Activated CD8-positive, alpha-beta memory T cell treated with anti-CD3 and anti-CD28 coated beads, Interleukin-2, amount 50 U/mL, for 48 hours (primary cell): ENCODE measurements at regions not wholly inside any gene's neighbourhood (a gene's known extent, or its start where the extent isn't known, plus 50 kb on each side); places are given as distances from the start of the nearest gene placed in this dataset.
"Not testable (repeated sequence)": the region's sequence is repeated elsewhere in the genome, so short reads cannot be mapped to it uniquely, and the experiment has no call there.

Experiments
- DNase-seq: peaks from one replicate; pipeline ENCODE4 v3.0.0-alpha.2; 2020

DNA sequence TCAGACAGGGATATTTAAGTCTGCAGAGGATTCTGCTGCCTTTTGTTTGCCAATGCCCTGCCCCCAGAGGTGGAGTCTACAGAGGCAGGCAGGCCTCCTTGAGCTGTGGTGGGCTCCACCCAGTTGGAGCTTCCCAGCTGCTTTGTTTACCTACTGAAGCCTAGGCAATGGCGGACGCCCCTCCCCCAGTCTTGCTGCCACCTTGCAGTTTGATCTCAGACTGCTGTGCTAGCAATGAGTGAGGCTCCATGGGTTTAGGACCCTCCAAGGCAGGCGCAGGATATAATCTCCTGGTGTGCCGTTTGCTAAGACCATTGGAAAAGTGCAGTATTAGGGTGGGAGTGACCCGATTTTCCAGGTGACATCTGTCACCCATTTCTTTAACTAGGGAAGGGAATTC lies 132.7 kb downstream of the UNC93B1 start:
- DNase-seq = not testable (repeated sequence)

- not testable (repeated sequence) for DNase-seq
Measured at GRCh38 chr11:67862896-67863295, 141.0 kb downstream of the UNC93B1 start.

GRCh38 chr11:67859513-67860161 lies 144.3 kb downstream of the UNC93B1 start:
- peak; percentile 67 for DNase-seq

DNA sequence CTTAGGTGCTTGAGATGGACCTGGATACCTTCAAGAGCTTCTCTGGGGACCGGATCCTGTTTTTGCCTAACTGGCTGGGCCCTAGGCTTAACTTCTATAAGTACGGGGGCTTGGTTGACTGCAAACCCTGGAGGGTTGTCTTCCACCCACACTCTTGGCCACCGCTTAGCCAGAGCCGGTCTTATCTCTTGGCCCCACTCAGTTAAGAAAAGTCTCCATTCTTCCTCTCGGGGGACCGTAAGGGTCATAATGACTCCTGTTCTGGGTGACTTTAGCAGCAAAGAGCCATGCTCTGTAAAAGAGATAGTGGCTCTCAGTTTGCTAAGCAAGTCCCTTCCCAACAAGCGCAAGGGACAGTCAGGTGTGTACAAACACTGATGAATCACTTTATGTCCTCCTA lies 153.2 kb downstream of the UNC93B1 start:
- DNase-seq = not testable (repeated sequence)

DNA sequence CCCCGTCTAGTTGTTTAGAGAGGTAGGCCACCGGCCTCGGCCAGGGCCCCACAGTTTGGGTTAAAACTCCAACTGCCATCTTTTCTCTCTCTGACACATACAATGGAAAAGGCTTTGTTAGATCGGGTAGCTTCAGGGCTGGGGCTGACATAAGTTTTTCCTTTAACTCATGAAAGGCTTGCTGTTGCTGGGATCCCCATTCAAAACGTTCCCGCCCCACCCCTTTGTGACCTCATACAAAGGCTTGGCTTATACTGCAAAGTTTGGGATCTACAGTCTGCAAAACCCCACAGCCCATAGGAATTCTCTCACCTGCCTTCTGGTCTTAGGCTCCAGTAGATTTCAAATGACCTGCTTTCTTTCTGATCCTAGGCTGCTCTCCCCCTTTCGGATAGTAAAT lies 154.1 kb downstream of the UNC93B1 start:
- DNase-seq = not testable (repeated sequence)

DNA sequence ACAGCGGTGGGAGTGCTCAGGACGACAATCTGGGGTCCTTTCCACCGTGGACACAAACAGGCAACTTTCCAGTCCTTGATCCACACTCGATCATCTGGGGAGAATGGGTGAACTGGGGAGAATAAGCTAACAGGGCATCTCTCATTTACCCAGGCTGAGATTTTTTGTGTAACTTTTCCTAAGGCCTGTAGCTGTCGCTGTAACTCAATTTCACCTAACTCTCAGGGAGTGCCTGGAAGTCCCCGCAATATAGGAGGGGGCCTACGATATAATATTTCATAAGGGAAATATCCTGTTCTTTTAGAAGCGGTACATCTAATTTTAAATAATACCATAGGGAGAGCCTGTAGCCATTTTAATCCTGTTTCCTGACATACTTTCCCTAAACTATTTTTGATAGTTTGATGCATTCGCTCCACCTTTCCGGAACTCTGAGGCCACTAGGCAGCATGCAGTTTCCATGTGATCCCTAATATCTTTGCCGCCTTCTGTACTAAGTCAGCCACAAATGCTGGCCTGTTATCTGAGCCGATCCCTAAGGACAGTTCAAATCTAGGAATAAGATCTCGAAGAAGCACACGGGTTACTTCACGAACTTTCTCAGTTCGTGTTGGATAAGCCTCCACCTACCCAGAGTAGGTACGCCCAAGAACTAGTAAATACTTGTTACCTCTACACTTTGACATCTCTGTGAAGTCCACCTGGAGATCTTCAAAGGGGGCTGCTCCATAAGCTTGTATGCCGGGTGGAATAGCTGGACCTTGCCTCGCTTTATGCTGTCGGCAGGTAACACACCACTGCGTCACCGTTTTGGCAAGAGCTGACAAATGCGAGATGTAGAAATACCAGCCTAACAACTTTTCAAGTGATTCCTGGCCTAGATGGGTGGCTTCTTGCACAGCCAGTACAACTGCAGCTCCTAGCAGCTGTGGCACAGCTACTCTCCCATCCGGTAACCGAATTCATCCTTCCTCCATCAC lies 155.7 kb downstream of the UNC93B1 start:
- not testable (repeated sequence) for DNase-seq

DNA sequence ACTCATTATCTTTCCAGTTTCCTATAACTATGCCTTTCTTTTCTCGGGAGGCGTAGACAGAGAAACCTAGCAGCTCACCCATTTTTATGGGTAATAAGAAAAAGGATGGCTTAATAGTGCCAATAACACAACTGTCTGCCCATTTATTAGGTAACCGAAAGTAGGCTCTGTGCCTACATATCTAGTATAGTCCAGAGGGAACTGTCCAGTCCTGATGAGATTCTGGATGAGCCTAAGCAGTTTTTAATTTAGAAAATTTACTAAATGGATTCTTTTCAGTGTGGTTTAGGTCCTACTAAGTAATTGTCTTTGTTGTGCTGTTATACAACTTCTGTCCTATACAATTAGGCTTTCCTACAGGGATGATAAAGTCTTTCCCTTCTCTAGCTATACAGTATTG lies 157.6 kb downstream of the UNC93B1 start:
- DNase-seq = not testable (repeated sequence)

GRCh38 chr11:67845296-67845695 lies 158.6 kb downstream of the UNC93B1 start:
- not testable (repeated sequence) for DNase-seq

DNA sequence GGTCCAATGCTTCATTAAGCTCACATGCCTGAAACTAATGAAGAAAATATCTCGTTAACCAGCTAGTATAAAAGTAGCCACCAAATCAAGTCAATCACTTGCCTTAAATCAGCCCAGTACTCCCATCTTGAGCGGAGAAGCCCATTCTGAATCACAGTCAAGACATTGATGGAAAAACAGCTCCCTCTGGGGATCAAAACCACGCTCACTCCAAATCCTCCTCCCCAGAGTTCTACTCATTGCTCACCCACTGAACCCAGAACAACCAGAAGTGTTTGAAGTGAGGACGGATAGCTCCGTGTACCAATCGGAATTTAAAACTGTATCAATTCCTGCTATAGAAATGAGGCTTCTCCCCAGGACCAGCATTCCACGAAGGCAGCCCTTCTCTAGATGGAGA lies 163.3 kb downstream of the UNC93B1 start:
- not testable (repeated sequence) for DNase-seq

DNA sequence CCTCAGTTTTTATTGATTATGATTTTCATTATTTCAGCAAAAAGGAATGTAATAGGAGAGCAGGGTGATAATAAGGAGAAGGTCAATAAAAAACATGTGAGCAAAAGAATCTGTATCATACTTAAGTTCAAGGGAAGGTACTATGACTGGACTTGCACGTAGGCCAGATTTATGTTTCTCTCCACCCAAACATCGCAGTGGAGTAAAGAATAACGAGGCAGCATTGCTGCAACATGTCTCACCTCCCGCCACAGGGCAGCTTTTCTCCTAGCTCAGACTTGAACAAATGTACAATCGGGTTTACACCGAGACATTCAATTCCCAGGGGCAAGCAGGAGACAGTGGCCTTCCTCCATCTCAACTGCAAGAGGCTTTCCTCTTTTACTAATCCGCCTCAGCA lies 155.7 kb upstream of the ALDH3B2 start:
- not testable (repeated sequence) for DNase-seq

DNA sequence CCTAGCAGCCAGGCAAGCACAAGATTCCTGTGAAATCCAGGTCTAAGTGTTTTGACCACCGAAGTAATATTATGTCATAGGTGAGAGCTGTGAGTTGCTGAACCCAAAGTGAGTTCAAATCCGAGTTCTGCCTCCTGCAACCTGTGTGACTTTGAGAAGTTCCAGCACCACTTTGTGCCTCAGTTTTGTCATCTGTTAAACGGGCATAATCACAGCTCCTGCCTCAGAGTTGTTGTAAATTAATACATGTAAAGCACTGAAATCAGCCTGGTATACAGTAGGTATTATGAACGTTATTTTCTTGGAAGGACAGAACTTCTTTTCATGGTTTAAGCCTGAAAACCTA lies 152.5 kb upstream of the ALDH3B2 start:
- DNase-seq = not testable (repeated sequence)

GRCh38 chr11:67826028-67826950 lies 151.9 kb upstream of the ALDH3B2 start:
- not testable (repeated sequence) for DNase-seq

DNA sequence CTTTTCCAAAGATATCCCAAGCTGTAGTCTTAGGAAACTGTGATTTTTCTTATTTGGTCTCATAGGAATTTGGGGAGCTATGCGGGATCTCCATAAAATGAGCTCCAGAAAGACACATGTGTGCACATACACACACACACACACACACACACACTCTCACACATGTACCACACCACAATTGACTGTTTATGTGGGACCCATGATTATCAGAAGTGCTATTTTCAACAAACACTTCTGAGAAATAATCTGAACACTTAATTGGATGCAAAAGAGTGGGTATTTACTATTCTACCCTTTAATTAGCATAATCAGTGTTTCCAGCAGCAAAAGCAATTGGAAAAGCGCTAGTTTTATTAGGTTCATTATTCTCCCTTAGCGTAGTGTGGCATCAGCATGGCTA lies 150.4 kb upstream of the ALDH3B2 start:
- not testable (repeated sequence) for DNase-seq

DNA sequence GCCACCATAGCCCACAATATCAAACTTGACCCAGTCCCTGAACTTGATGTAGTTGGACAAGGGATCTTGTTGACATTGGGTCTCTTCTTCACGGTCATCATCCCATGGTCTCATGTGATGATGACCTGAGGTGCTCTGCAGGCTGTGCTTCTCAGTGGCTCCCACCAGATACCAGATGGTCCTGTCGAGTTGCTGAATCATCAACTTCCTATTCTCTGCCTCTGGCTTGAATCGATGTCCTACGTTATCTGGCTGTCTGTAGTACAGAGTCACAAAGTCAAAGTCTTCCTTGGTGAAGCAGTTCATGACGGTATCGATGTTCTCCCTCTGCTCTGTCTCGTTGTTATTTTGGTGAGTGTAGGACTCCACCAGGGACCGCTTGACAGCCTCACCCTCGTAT lies 145.7 kb upstream of the ALDH3B2 start:
- no peak for DNase-seq

- DNase-seq = not testable (repeated sequence)
Measured at GRCh38 chr11:67817558-67817957, 143.1 kb upstream of the ALDH3B2 start.

- not testable (repeated sequence) for DNase-seq
Measured at GRCh38 chr11:67809301-67809700, 134.9 kb upstream of the ALDH3B2 start.

GRCh38 chr11:67807896-67808295 lies 133.5 kb upstream of the ALDH3B2 start:
- DNase-seq = not testable (repeated sequence)

- DNase-seq = not testable (repeated sequence)
Measured at GRCh38 chr11:67806728-67807235, 132.4 kb upstream of the ALDH3B2 start.

- DNase-seq = not testable (repeated sequence)
Measured at GRCh38 chr11:67806183-67806582, 131.8 kb upstream of the ALDH3B2 start.

DNA sequence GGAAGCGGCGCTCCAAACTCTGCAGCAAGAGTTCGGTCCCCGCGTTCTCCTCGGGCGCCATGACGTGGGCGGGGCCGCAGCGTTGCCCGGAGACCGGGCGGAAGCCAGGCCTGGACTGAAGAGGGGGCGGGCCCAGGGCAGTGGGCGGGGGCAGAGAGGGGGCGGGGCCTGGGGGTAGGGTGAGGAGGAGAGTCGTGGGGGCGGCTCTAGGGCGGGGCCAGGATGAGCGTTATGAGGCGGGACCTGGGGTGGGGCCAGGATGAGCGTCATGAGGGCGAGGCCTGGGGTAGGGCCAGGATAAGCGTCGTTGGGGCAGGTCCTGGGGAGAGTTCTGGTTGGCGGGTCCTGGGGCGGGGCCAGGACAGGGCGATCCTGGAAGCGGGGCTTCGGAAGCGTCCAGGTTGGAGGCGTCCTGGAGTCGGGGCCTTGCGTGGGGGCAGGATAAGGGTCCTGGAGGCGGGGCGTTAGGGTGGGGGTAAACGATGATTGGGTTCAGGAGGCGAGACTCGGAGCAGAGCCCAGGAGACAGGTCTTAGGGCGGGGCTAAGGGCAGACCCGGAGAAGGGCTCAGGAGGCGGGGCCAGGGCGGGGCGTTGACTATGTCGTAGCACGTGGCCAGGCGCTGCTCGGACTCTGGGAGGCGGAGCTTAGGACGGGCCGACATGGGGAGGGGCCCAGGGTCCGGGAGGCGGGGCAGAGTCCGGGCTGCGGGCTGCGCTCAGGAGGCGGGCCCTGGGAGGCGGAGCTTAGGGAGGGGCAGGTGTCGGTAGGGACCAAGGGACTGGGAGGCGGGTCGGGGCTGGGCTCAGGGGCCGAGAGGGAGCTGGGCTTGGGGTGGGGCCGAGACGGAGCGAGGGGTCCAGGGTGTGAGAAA lies 131.1 kb upstream of the ALDH3B2 start:
- peak; percentile 97 for DNase-seq

DNA sequence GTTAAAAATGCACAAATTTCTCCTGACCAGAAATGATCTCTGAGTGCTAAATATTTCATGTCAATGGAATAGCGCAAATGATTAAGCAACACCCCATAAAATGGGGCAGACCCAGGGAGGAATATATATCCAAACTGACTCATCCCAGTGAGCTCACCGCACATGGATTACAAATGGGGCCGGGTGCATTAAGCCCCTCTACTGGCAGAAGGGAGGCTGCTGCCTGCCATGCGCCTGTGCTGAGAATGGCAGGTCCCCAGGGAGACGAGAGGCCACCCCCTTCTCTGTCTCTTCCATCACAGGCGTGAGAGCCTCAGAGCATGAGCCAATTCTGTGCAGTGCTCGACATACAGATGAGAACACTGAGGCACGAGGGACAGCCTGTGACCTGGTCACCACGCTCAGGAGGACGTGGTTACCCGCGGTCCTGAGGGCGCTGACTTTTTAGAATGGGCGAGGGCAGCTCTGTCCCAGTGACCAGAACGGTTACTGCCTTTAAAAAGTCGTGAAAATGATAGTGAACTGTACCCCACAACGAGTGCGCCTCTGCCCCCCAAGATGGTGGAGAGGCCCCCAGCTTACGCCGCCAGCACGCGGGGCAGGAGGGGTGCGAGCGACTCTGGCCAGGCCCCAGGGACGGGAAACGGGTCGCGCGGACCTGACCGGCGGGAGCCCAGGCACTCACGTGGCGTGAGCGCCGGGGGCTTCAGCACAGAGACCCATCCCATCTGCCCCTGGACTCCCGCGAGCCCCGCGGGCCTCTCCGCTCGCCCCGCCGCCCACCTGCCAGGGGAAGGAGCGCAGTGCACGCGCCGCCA lies 130.2 kb upstream of the ALDH3B2 start:
- DNase-seq = not testable (repeated sequence)
